HepG2 (cell line): ENCODE measurements at regions not wholly inside any gene's neighbourhood (a gene's known extent, or its start where the extent isn't known, plus 50 kb on each side); places are given as distances from the start of the nearest gene placed in this dataset.

ENCODE experiments used
- ATAC-seq: fragments of 200-7000 bp; cut with Tn5 transposase; 3 replicates; pipeline ENCODE4 v1.9.1; 2020; ENCODE audit warnings: mild to moderate bottlenecking, moderate library complexity
- BruUV-seq: library from RNA; stranded (reverse); fragments of 400-500 nt; replicated peaks from 2 replicates; lab custom pipeline; 2021; lab: Mats Ljungman, UMichigan
- CTCF ChIA-PET: fragments of 300-600 bp; formaldehyde crosslinking; extraction: SDS; loops from one replicate; lab custom pipeline; 2021; ENCODE audit warnings: low total read pairs, inconsistent platforms, low intra/inter-chr PET ratio; lab: Yijun Ruan, JAX
- POLR2A ChIA-PET: fragments of 350-600 bp; sonication (Branson Sonifier 250); formaldehyde crosslinking; loops from one replicate; lab custom pipeline; 2020; ENCODE audit warnings: antibody characterized with exemption, inconsistent platforms; lab: Yijun Ruan, JAX
- DNase-seq: peaks from one replicate; pipeline ENCODE4 v3.0.0-alpha.2; 2015; ENCODE audit warnings: low spot score
- FAIRE-seq: peaks from 3 replicates; lab custom pipeline; 2011; peaks lifted over from hg19 to GRCh38; lab: Jason Lieb, UNC
- H2AFZ ChIP-seq: one replicate; pipeline ENCODE4 v1.6.1; 2011; ENCODE audit warnings: low read length, inconsistent platforms
- H3K27ac ChIP-seq: fragments of 300-600 bp; 3 replicates; pipeline ENCODE4 v1.8.0; 2011; ENCODE audit warnings: mixed run types, mild to moderate bottlenecking, mixed read lengths, low read length, inconsistent platforms; ENCODE audit not compliant: insufficient read depth; ENCODE audit errors: extremely low read length
- H3K27me3 ChIP-seq, 2 experiments: fragments of 200-600 bp in 1 of 2; 2 replicates in 1 of 2; 3 replicates in 1 of 2; pipeline versions ENCODE4 v1.6.0 to v1.8.0; 2011; ENCODE audit warnings: low read length in 2 of 2, mild to moderate bottlenecking in 2 of 2, moderate library complexity in 2 of 2, inconsistent platforms in 1 of 2; ENCODE audit not compliant: insufficient read depth in 2 of 2, control insufficient read depth in 1 of 2
- H3K36me3 ChIP-seq, 2 experiments: fragments of 200-600 bp in 1 of 2; replicated peaks in 1 of 2; 2 replicates in 1 of 2; 3 replicates in 1 of 2; pipeline versions ENCODE4 v1.5.1 to v1.8.0; 2011; ENCODE audit warnings: low read length in 2 of 2, inconsistent platforms in 1 of 2; ENCODE audit not compliant: insufficient read depth in 2 of 2, control insufficient read depth in 1 of 2
- H3K4me1 ChIP-seq: 2 replicates; pipeline ENCODE4 v1.5.1; 2012; ENCODE audit warnings: low read length, inconsistent platforms; ENCODE audit not compliant: insufficient read depth
- H3K4me2 ChIP-seq: 2 replicates; pipeline ENCODE4 v1.6.0; 2011; ENCODE audit warnings: low read depth, low read length, inconsistent platforms
- H3K4me3 ChIP-seq, 3 experiments: fragments of 200-600 bp in 1 of 3; sonication (generic), shearing (Covaris generic) in 1 of 3; replicated peaks in 1 of 3; 2 replicates each; pipeline ENCODE4 v1.5.1; 2011 to 2016; ENCODE audit warnings: low read length in 3 of 3, inconsistent platforms in 2 of 3, low read depth in 2 of 3, mild to moderate bottlenecking in 2 of 3, control low read depth in 1 of 3, mixed read lengths in 1 of 3; ENCODE audit not compliant: insufficient read depth in 1 of 3
- H3K79me2 ChIP-seq: one replicate; pipeline ENCODE4 v1.6.1; 2011; ENCODE audit warnings: low read length, inconsistent platforms; ENCODE audit not compliant: insufficient read depth
- H3K9ac ChIP-seq: 2 replicates; pipeline ENCODE4 v1.6.0; 2011; ENCODE audit warnings: mild to moderate bottlenecking, low read depth, low read length, inconsistent platforms; ENCODE audit not compliant: insufficient read depth
- H3K9me3 ChIP-seq: 2 replicates; pipeline ENCODE4 v1.5.1; 2012; ENCODE audit warnings: mild to moderate bottlenecking, low read length
- H4K20me1 ChIP-seq: 2 replicates; pipeline ENCODE4 v1.6.0; 2011; ENCODE audit warnings: inconsistent platforms, mild to moderate bottlenecking, low read length, moderate library complexity; ENCODE audit not compliant: insufficient read depth
- ARNT ChIP-seq: fragments of 450-650 bp; IDR thresholded peaks from 2 replicates; pipeline ENCODE4 v1.6.1; 2017
- EP300 ChIP-seq, 3 experiments: sonication (generic) in 1 of 3; formaldehyde crosslinking in 1 of 3; IDR thresholded peaks; 2 replicates each; pipeline versions ENCODE4 v1.5.1 to v1.6.1; 2011 to 2020; ENCODE audit warnings: low read depth in 2 of 3, low read length in 2 of 3, borderline replicate concordance in 1 of 3, improper control_type of control experiment in 1 of 3, mild to moderate bottlenecking in 1 of 3, missing genetic modification reagents in 1 of 3, moderate library complexity in 1 of 3
- FOSL2 ChIP-seq: sonication (generic); formaldehyde crosslinking; IDR thresholded peaks from 2 replicates; pipeline ENCODE4 v1.4.0; 2020; ENCODE audit warnings: missing genetic modification reagents
- GABPA ChIP-seq, 2 experiments: IDR thresholded peaks; 2 replicates each; pipeline ENCODE4 v1.6.1; 2011 to 2016; ENCODE audit warnings: low read depth in 2 of 2, low read length in 1 of 2, missing biosample characterization in 1 of 2, missing genetic modification characterization in 1 of 2
- NR1H2 ChIP-seq: sonication (generic); formaldehyde crosslinking; IDR thresholded peaks from 2 replicates; pipeline ENCODE4 v1.8.1; 2022; ENCODE audit warnings: low read depth, missing genetic modification reagents, borderline replicate concordance
- RXRA ChIP-seq: sonication (generic); formaldehyde crosslinking; IDR thresholded peaks from 2 replicates; pipeline ENCODE4 v1.5.1; 2020; ENCODE audit warnings: missing genetic modification reagents
- SNAI1 ChIP-seq: sonication (generic); formaldehyde crosslinking; IDR thresholded peaks from 2 replicates; pipeline ENCODE4 v1.5.0; 2020; ENCODE audit warnings: mild to moderate bottlenecking, missing genetic modification reagents, borderline replicate concordance
- SP140L ChIP-seq: sonication (generic); formaldehyde crosslinking; IDR thresholded peaks from 2 replicates; pipeline ENCODE4 v1.4.0; 2020; ENCODE audit warnings: missing genetic modification reagents, borderline replicate concordance
- TAF15 ChIP-seq: fragments of 200-400 bp; formaldehyde crosslinking; IDR thresholded peaks from one replicate; pipeline ENCODE4 v1.6.1; 2018; ENCODE audit warnings: mild to moderate bottlenecking, low read depth, low read length; ENCODE audit not compliant: poor library complexity, severe bottlenecking
- ZFP82 ChIP-seq: sonication (generic); formaldehyde crosslinking; IDR thresholded peaks from 2 replicates; pipeline ENCODE4 v1.5.1; 2020; ENCODE audit warnings: mild to moderate bottlenecking, missing genetic modification reagents, borderline replicate concordance
- ZNF350 ChIP-seq: sonication (generic); formaldehyde crosslinking; IDR thresholded peaks from 2 replicates; pipeline ENCODE4 v1.4.0; 2020; ENCODE audit warnings: mild to moderate bottlenecking, low read depth, missing genetic modification reagents, borderline replicate concordance
- ZNF546 ChIP-seq: sonication (generic); formaldehyde crosslinking; conservative IDR thresholded peaks from 2 replicates; pipeline ENCODE4 v1.8.1; 2023; ENCODE audit warnings: mild to moderate bottlenecking, missing genetic modification reagents
- ZNF562 ChIP-seq: sonication (generic); formaldehyde crosslinking; IDR thresholded peaks from 2 replicates; pipeline ENCODE4 v1.8.0; 2022; ENCODE audit warnings: missing genetic modification reagents, borderline replicate concordance
- ZNF598 ChIP-seq: sonication (generic); formaldehyde crosslinking; IDR thresholded peaks from 2 replicates; pipeline ENCODE4 v1.5.1; 2020; ENCODE audit warnings: mild to moderate bottlenecking, missing genetic modification reagents, borderline replicate concordance
- ZNF629 ChIP-seq: sonication (generic); formaldehyde crosslinking; conservative IDR thresholded peaks from 2 replicates; pipeline ENCODE4 v1.5.0; 2020; ENCODE audit warnings: missing genetic modification reagents
- ZNF709 ChIP-seq: sonication (generic); formaldehyde crosslinking; IDR thresholded peaks from 2 replicates; pipeline ENCODE4 v1.5.0; 2020; ENCODE audit warnings: mild to moderate bottlenecking, missing genetic modification reagents
- ZNF761 ChIP-seq: sonication (generic); formaldehyde crosslinking; conservative IDR thresholded peaks from 2 replicates; pipeline ENCODE4 v1.4.0; 2020; ENCODE audit warnings: mild to moderate bottlenecking, missing genetic modification reagents
- WGBS: methylation state at CpG from one replicate; pipeline ENCODE4 v1.1.6; 2017; ENCODE audit warnings: low lambda C conversion rate; 5-methylcytosine and 5-hydroxymethylcytosine counted together
- in situ Hi-C: cut with HindIII; loops from 2 replicates; pipeline ENCODE4 v1.10.0; 2017; ENCODE audit warnings: low pct_unique_long_range_greater_than_20kb; ENCODE audit not compliant: extremely low pct_ligation_motif_present
- intact Hi-C: fragments of 100-400 bp; cut with micrococcal nuclease; formaldehyde crosslinking; loops from one replicate; pipeline ENCODE4 v1.10.0; 2022; ENCODE audit not compliant: unreplicated experiment
- TF ChIP-seq, protein P1 (sequence below): sonication (generic); formaldehyde crosslinking; IDR thresholded peaks from 2 replicates; pipeline ENCODE4 v1.8.0; 2022; ENCODE audit warnings: mild to moderate bottlenecking, missing genetic modification reagents, borderline replicate concordance
- TF ChIP-seq, protein P2 (sequence below): sonication (generic); formaldehyde crosslinking; IDR thresholded peaks from 2 replicates; pipeline ENCODE4 v1.5.1; 2020; ENCODE audit warnings: mild to moderate bottlenecking, missing genetic modification reagents

DNA sequence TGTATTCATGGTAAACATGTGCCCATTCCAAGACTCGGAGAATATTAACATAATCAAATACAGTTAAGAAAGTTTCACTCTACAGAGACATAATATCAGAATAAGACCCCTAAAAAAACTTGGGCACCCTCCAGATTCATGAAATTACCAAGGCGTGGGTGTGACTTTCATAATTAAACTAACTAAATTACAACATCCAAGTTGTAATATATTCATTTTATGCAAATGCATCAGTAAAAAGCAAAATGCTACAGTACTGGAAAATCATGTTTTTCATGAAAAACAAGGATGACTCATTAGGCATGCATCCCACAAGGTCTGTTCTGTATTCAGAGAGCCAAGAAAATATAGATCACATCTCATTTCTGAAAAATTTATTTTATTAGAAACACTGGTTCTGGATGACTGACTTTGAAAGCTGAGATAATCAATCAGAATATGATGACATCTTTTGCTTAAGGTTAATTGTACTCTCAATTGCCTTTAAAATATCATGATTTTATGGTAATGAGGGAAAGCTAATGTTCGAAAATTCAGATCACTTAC lies 248.8 kb upstream of the SMIM30 start (continued):
- TF ChIP-seq NR1H2 (CRISPR knock-in tag) (no peak), TAF15 (no peak)

DNA sequence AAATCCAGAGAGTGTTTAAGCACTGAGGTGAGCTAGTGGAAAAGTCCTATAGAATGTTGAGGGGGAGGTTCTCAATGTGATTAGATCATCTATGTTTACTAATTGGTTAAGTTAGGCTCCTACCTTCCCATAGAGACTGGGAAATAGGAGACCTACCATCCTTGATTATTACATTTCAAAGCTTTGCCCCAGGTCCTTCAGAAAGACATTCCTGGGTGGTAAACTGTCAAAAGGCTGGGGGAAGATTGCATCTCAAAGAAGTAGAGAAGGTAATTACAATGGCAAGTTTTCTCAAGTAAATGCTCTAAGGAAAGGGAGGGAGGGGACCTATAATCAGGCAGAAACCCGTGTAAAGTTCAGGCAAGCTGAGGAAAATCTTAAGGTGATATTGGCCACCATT lies 247.8 kb upstream of the SMIM30 start:
- ATAC-seq (no peak), DNase-seq (no peak), FAIRE-seq (no peak)
- Histone ChIP-seq H3K4me1 (no peaks in the 10 kb centered on the region), H3K9me3 (no peaks in the 10 kb centered on the region), H2AFZ (no peak overlapping the region), H3K4me2 (no peak overlapping the region), H3K9ac (no peak overlapping the region), H3K79me2 (no peaks in the 10 kb centered on the region), H3K4me3 (no peak overlapping the region), H4K20me1 (no peaks in the 10 kb centered on the region), H3K27me3 (no peaks in the 10 kb centered on the region), H3K36me3 (no peaks in the 10 kb centered on the region), H3K27ac (no peak overlapping the region)
- no TSS peak for BruUV-seq
- POLR2A ChIA-PET = no interaction called here
- CTCF ChIA-PET = no interaction called here
- intact Hi-C loops = no loop called here
- TF ChIP-seq RXRA (CRISPR knock-in tag) (no peak), ZNF350 (no peak), SNAI1 (CRISPR knock-in tag) (no peak), ZNF761 (no peak), EP300 (IDR thresholded peaks at IDR 0.05; ENCODE audit: low read depth in 2 of 2, low read length in 2 of 2) (no peak), EP300 (CRISPR knock-in tag; IDR thresholded peaks at IDR 0.05; ENCODE audit: borderline replicate concordance) (no peak), FOSL2 (CRISPR knock-in tag) (no peak), GABPA (IDR thresholded peaks at IDR 0.05; ENCODE audit: low read depth, low read length) (no peak), GABPA (CRISPR knock-in tag; IDR thresholded peaks at IDR 0.05; ENCODE audit: low read depth) (no peak), SP140L (CRISPR knock-in tag) (no peak), ARNT (no peak), ZNF562 (CRISPR knock-in tag) (no peak), ZNF709 (no peak), ZNF598 (no peak), ZNF629 (CRISPR knock-in tag) (no peak), ZNF546 (CRISPR knock-in tag) (no peak), ZFP82 (no peak)
- TF ChIP-seq, protein P1, sequence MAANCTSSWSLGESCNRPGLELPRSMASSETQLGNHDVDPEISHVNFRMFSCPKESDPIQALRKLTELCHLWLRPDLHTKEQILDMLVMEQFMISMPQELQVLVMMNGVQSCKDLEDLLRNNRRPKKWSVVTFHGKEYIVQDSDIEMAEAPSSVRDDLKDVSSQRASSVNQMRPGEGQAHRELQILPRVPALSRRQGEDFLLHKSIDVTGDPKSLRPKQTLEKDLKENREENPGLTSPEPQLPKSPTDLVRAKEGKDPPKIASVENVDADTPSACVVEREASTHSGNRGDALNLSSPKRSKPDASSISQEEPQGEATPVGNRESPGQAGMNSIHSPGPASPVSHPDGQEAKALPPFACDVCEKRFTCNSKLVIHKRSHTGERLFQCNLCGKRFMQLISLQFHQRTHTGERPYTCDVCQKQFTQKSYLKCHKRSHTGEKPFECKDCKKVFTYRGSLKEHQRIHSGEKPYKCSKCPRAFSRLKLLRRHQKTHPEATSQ (CRISPR knock-in tag) = no peak
- TF ChIP-seq, protein P2, sequence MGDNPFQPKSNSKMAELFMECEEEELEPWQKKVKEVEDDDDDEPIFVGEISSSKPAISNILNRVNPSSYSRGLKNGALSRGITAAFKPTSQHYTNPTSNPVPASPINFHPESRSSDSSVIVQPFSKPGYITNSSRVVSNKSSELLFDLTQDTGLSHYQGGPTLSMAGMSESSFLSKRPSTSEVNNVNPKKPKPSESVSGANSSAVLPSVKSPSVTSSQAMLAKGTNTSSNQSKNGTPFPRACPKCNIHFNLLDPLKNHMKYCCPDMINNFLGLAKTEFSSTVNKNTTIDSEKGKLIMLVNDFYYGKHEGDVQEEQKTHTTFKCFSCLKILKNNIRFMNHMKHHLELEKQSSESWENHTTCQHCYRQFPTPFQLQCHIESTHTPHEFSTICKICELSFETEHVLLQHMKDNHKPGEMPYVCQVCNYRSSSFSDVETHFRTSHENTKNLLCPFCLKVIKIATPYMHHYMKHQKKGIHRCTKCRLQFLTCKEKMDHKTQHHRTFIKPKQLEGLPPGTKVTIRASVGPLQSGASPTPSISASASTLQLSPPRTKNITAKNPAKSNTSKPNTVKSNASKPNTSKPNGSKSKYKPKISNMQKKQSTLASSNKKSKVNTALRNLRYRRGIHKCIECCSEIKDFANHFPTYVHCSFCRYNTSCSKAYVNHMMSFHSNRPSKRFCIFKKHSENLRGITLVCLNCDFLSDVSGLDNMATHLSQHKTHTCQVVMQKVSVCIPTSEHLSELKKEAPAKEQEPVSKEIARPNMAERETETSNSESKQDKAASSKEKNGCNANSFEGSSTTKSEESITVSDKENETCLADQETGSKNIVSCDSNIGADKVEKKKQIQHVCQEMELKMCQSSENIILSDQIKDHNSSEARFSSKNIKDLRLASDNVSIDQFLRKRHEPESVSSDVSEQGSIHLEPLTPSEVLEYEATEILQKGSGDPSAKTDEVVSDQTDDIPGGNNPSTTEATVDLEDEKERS = no peak
- in situ Hi-C loops = no loop called here
- 0% methylated on average over 1 of the region's 1 CpG for WGBS
